NT2/D1 (cell line): ENCODE measurements at regions not wholly inside any gene's neighbourhood (a gene's known extent, or its start where the extent isn't known, plus 50 kb on each side); places are given as distances from the start of the nearest gene placed in this dataset.

Experiments used
- DNase-seq: peaks from one replicate; pipeline ENCODE4 v3.0.0-alpha.2; 2011; ENCODE audit warnings: low read depth, low spot score
- H3K27me3 ChIP-seq: 2 replicates; pipeline ENCODE4 v1.6.0; 2011; ENCODE audit warnings: mild to moderate bottlenecking; ENCODE audit not compliant: insufficient read length, insufficient read depth
- H3K36me3 ChIP-seq: 2 replicates; pipeline ENCODE4 v1.6.1; 2011; ENCODE audit warnings: mild to moderate bottlenecking, low read length, mixed read lengths; ENCODE audit not compliant: insufficient read depth, insufficient read length
- H3K4me1 ChIP-seq: 2 replicates; pipeline ENCODE4 v1.5.1; 2011; ENCODE audit not compliant: insufficient read depth, insufficient read length
- H3K4me3 ChIP-seq: 2 replicates; pipeline ENCODE4 v1.5.1; 2011; ENCODE audit warnings: low read depth; ENCODE audit not compliant: insufficient read length
- H3K9ac ChIP-seq: 2 replicates; pipeline ENCODE4 v1.6.0; 2011; ENCODE audit warnings: low read depth; ENCODE audit not compliant: insufficient read length
- H3K9me3 ChIP-seq: 2 replicates; pipeline ENCODE4 v1.5.1; 2011; ENCODE audit warnings: mild to moderate bottlenecking, low read length; ENCODE audit not compliant: insufficient read depth
- SUZ12 ChIP-seq: IDR thresholded peaks from 2 replicates; pipeline ENCODE4 v1.6.1; 2011; ENCODE audit not compliant: insufficient read length, insufficient read depth; ENCODE audit errors: extremely low read depth
- YY1 ChIP-seq: IDR thresholded peaks from 2 replicates; pipeline ENCODE4 v1.6.1; 2011; ENCODE audit not compliant: insufficient read length, insufficient read depth
- ZNF274 ChIP-seq: IDR thresholded peaks from 2 replicates; pipeline ENCODE4 v1.6.1; 2011; ENCODE audit warnings: mild to moderate bottlenecking, low read depth, low read length

GRCh38 chr5:77876862-77877502 is 100.8 kb upstream of the TBCA start:
- TF ChIP-seq SUZ12 (no peak), ZNF274 (no peak), YY1 (no peak)
- H3K9me3 ChIP-seq = no peaks in the 10 kb centered on the region
- H3K4me1 ChIP-seq = peaks cover 2% of the 10 kb centered on the region
- no peaks in the 10 kb centered on the region for H3K27me3 ChIP-seq
- no peak for DNase-seq
- H3K36me3 ChIP-seq = no peaks in the 10 kb centered on the region
- no peak overlapping the region for H3K9ac ChIP-seq
- H3K4me3 ChIP-seq = no peak overlapping the region

GRCh38 chr5:77876316-77876715 is 100.2 kb upstream of the TBCA start:
- H3K4me1 ChIP-seq = peaks cover 2% of the 10 kb centered on the region
- no peak overlapping the region for H3K9ac ChIP-seq
- H3K27me3 ChIP-seq = no peaks in the 10 kb centered on the region
- H3K36me3 ChIP-seq = no peaks in the 10 kb centered on the region
- H3K4me3 ChIP-seq = no peak overlapping the region
- H3K9me3 ChIP-seq = no peaks in the 10 kb centered on the region
- DNase-seq = no peak
- TF ChIP-seq ZNF274 = no peak

GRCh38 chr5:77874691-77875090 is 98.6 kb upstream of the TBCA start:
- Histone ChIP-seq H3K4me3 (no peak overlapping the region), H3K4me1 (no peaks in the 10 kb centered on the region), H3K27me3 (no peaks in the 10 kb centered on the region), H3K36me3 (no peaks in the 10 kb centered on the region), H3K9ac (no peak overlapping the region), H3K9me3 (no peaks in the 10 kb centered on the region)
- no peak for DNase-seq
- no peak for TF ChIP-seq YY1
- TF ChIP-seq ZNF274 = no peak
- no peak for TF ChIP-seq SUZ12

- Histone ChIP-seq H3K36me3 (no peaks in the 10 kb centered on the region), H3K9me3 (no peaks in the 10 kb centered on the region), H3K27me3 (no peaks in the 10 kb centered on the region), H3K9ac (no peak overlapping the region), H3K4me3 (no peak overlapping the region), H3K4me1 (no peaks in the 10 kb centered on the region)
- DNase-seq = no peak
- TF ChIP-seq YY1 (no peak), ZNF274 (no peak), SUZ12 (no peak)
These were observed 97.1 kb upstream of the TBCA start for GRCh38 chr5:77873239-77873638.

- H3K27me3 ChIP-seq = no peaks in the 10 kb centered on the region
- no peak for TF ChIP-seq SUZ12
- TF ChIP-seq ZNF274 = no peak
- no peak for TF ChIP-seq YY1
- no peaks in the 10 kb centered on the region for H3K9me3 ChIP-seq
- H3K9ac ChIP-seq = no peak overlapping the region
- DNase-seq = no peak
- H3K36me3 ChIP-seq = no peaks in the 10 kb centered on the region
- no peak overlapping the region for H3K4me3 ChIP-seq
- H3K4me1 ChIP-seq = no peaks in the 10 kb centered on the region
These were observed 95.8 kb upstream of the TBCA start for GRCh38 chr5:77871946-77872345.

- TF ChIP-seq SUZ12 (no peak), ZNF274 (no peak), YY1 (no peak)
- H3K4me1 ChIP-seq = no peaks in the 10 kb centered on the region
- H3K9me3 ChIP-seq = no peaks in the 10 kb centered on the region
- no peaks in the 10 kb centered on the region for H3K36me3 ChIP-seq
- no peak for DNase-seq
- H3K9ac ChIP-seq = no peak overlapping the region
- H3K27me3 ChIP-seq = no peaks in the 10 kb centered on the region
- H3K4me3 ChIP-seq = no peak overlapping the region
These were observed 94.9 kb upstream of the TBCA start for GRCh38 chr5:77871016-77871415.

GRCh38 chr5:77869116-77869798 is 93.1 kb upstream of the TBCA start:
- Histone ChIP-seq H3K9ac (no peak overlapping the region), H3K4me3 (no peak overlapping the region), H3K36me3 (no peaks in the 10 kb centered on the region), H3K27me3 (peaks cover 3% of the 10 kb centered on the region), H3K4me1 (no peaks in the 10 kb centered on the region), H3K9me3 (no peaks in the 10 kb centered on the region)
- DNase-seq = no peak
- TF ChIP-seq YY1 (no peak), SUZ12 (no peak), ZNF274 (no peak)

- H3K27me3 ChIP-seq = peaks cover 3% of the 10 kb centered on the region
- TF ChIP-seq ZNF274 (no peak), YY1 (no peak), SUZ12 (no peak)
- no peak overlapping the region for H3K4me3 ChIP-seq
- H3K36me3 ChIP-seq = no peaks in the 10 kb centered on the region
- H3K9me3 ChIP-seq = no peaks in the 10 kb centered on the region
- no peak overlapping the region for H3K9ac ChIP-seq
- no peak for DNase-seq
- no peaks in the 10 kb centered on the region for H3K4me1 ChIP-seq
These were observed 91.8 kb upstream of the TBCA start for GRCh38 chr5:77867914-77868313.
